CD4-positive, alpha-beta memory T cell (primary cell): ENCODE measurements at regions not wholly inside any gene's neighbourhood (a gene's known extent, or its start where the extent isn't known, plus 50 kb on each side); places are given as distances from the start of the nearest gene placed in this dataset.

Source experiments
- CTCF ChIA-PET: fragments of 350-600 bp; sonication (Branson Sonifier 250); formaldehyde crosslinking; loops from one replicate; lab custom pipeline; 2021; ENCODE audit warnings: inconsistent platforms; ENCODE audit not compliant: partially characterized antibody; lab: Charles Lee
- POLR2A ChIA-PET: fragments of 350-600 bp; sonication (Branson Sonifier 250); formaldehyde crosslinking; loops from one replicate; lab custom pipeline; 2021; ENCODE audit not compliant: partially characterized antibody; lab: Charles Lee
- DNase-seq, 5 donors: peaks; one replicate each; pipeline versions ENCODE4 v3.0.0 to v3.0.0-alpha.2; 2020 to 2022; ENCODE audit warnings: mixed read lengths in 1 of 5
- H3K27ac ChIP-seq: one replicate; pipeline ENCODE4 v1.7.0; 2013; ENCODE audit warnings: low read depth, low read length
- H3K27me3 ChIP-seq: 2 replicates; pipeline ENCODE4 v1.7.0; 2013; ENCODE audit warnings: mild to moderate bottlenecking, low read length, moderate library complexity; ENCODE audit not compliant: insufficient read depth
- H3K36me3 ChIP-seq: 2 replicates; pipeline ENCODE4 v1.7.0; 2013; ENCODE audit warnings: mild to moderate bottlenecking, low read length, moderate library complexity; ENCODE audit not compliant: insufficient read depth
- H3K4me1 ChIP-seq: 2 replicates; pipeline ENCODE4 v1.7.0; 2013; ENCODE audit warnings: mild to moderate bottlenecking, low read length, moderate library complexity; ENCODE audit not compliant: insufficient read depth
- H3K4me3 ChIP-seq, 2 donors: one replicate each; pipeline ENCODE4 v1.7.0; 2013; ENCODE audit warnings: low read length in 2 of 2, mild to moderate bottlenecking in 1 of 2
- H3K9me3 ChIP-seq, 2 donors: one replicate each; pipeline ENCODE4 v1.7.0; 2013; ENCODE audit warnings: low read length in 2 of 2, control low read depth in 1 of 2; ENCODE audit not compliant: control insufficient read depth in 1 of 2
- H3K27ac Mint-ChIP-seq, 7 donors: one replicate each; pipeline ENCODE4 v1.8.0; 2020 to 2021; ENCODE audit warnings: mixed read lengths in 7 of 7, mild to moderate bottlenecking in 6 of 7, inconsistent platforms in 3 of 7, moderate library complexity in 3 of 7
- H3K27me3 Mint-ChIP-seq, 2 donors: one replicate each; pipeline ENCODE4 v1.8.0; 2020 to 2021; ENCODE audit warnings: mixed read lengths in 2 of 2
- H3K36me3 Mint-ChIP-seq, 2 donors: one replicate each; pipeline ENCODE4 v1.8.0; 2020 to 2021; ENCODE audit warnings: mixed read lengths in 2 of 2, inconsistent platforms in 1 of 2, mild to moderate bottlenecking in 1 of 2
- H3K4me1 Mint-ChIP-seq, 4 donors: one replicate each; pipeline ENCODE4 v1.8.0; 2020 to 2021; ENCODE audit warnings: mixed read lengths in 4 of 4, mild to moderate bottlenecking in 1 of 4
- H3K4me3 Mint-ChIP-seq, 8 donors: one replicate each; pipeline ENCODE4 v1.8.0; 2020 to 2021; ENCODE audit warnings: mixed read lengths in 8 of 8, mild to moderate bottlenecking in 7 of 8, moderate library complexity in 6 of 8, inconsistent platforms in 3 of 8
- H3K9me3 Mint-ChIP-seq, 8 donors: one replicate each; pipeline ENCODE4 v1.8.0; 2020 to 2021; ENCODE audit warnings: mixed read lengths in 8 of 8, mild to moderate bottlenecking in 5 of 8, inconsistent platforms in 3 of 8, moderate library complexity in 1 of 8
- intact Hi-C: fragments of 100-400 bp; cut with micrococcal nuclease; formaldehyde crosslinking; loops from one replicate; pipeline ENCODE4 v1.15.1; 2023

DNA sequence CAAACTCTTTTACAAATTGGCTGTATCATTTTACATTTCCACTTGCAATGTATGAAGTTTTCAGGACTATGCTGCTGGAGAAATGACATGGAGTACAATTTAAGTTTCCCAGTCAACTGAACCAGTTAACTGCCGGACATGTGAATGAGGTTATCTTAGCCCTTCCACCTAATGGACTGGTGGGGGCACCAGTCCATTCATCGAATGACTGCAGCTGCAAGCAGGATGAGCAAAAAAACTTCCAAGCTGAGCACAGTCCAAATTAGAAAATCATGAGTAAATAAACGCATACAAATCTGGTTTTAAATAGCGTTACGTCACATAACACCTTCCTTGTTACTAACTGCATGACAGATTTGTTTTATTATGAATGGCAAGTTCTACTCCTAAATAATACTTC, 1131.5 kb downstream of the PCDH18 start:
- Histone ChIP-seq H3K36me3 (no peaks in the 10 kb centered on the region), H3K4me3 (no peak overlapping the region), H3K27ac (no peak overlapping the region), H3K9me3 (no peaks in the 10 kb centered on the region), H3K4me1 (no peaks in the 10 kb centered on the region), H3K27me3 (no peaks in the 10 kb centered on the region)
- DNase-seq: no peak
- no peak overlapping the region for H3K27ac Mint-ChIP-seq
- no peak overlapping the region for H3K4me3 Mint-ChIP-seq
- H3K36me3 Mint-ChIP-seq: no peaks in the 10 kb centered on the region
- POLR2A ChIA-PET: no interaction called here
- peaks cover 0 to 8% (median 4%) of the 10 kb centered on the region in 8 donors for H3K9me3 Mint-ChIP-seq
- H3K4me1 Mint-ChIP-seq: no peaks in the 10 kb centered on the region
- CTCF ChIA-PET: no interaction called here
- intact Hi-C loops: no loop called here
- no peaks in the 10 kb centered on the region for H3K27me3 Mint-ChIP-seq

- POLR2A ChIA-PET: no interaction called here
- Histone ChIP-seq H3K36me3 (no peaks in the 10 kb centered on the region), H3K9me3 (no peaks in the 10 kb centered on the region), H3K4me1 (no peaks in the 10 kb centered on the region), H3K27me3 (no peaks in the 10 kb centered on the region), H3K4me3 (no peak overlapping the region), H3K27ac (no peak overlapping the region)
- Mint-ChIP-seq H3K36me3 (no peaks in the 10 kb centered on the region), H3K27ac (no peak overlapping the region), H3K4me3 (no peak overlapping the region), H3K9me3 (peaks cover 0 to 13% (median 5%) of the 10 kb centered on the region in 8 donors), H3K4me1 (no peaks in the 10 kb centered on the region), H3K27me3 (no peaks in the 10 kb centered on the region)
- intact Hi-C loops: no loop called here
- CTCF ChIA-PET: no interaction called here
- DNase-seq: no peak
Observed at GRCh38 chr4:136395212-136395722, 1137.0 kb downstream of the PCDH18 start.

DNA sequence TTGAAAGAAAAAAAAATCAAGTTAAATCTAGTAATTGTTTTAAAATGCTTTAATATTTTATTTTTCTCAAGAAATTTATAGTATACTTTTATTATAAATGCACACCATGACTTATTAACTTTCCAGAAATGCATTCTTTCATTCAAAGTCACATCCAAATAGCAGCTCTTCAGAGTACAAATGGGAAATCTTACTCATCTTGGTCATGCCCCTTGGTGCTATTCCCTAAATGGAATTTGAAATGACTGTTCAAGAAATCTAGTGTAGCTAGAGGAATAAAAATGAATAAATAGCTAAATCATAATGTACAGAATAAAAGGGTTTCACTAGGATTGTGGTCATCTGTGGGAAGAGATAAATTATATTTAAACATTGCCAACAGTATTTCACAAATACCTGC, 1139.7 kb downstream of the PCDH18 start:
- CTCF ChIA-PET: no interaction called here
- H3K9me3 ChIP-seq: no peaks in the 10 kb centered on the region
- H3K27me3 ChIP-seq: no peaks in the 10 kb centered on the region
- no peaks in the 10 kb centered on the region for H3K4me1 ChIP-seq
- DNase-seq: no peak
- POLR2A ChIA-PET: no interaction called here
- Mint-ChIP-seq H3K9me3 (peaks cover 0 to 13% (median 4%) of the 10 kb centered on the region in 8 donors), H3K4me3 (no peak overlapping the region), H3K27me3 (no peaks in the 10 kb centered on the region), H3K36me3 (no peaks in the 10 kb centered on the region), H3K27ac (no peak overlapping the region), H3K4me1 (no peaks in the 10 kb centered on the region)
- H3K27ac ChIP-seq: no peak overlapping the region
- intact Hi-C loops: no loop called here
- no peaks in the 10 kb centered on the region for H3K36me3 ChIP-seq
- H3K4me3 ChIP-seq: no peak overlapping the region

GRCh38 chr4:136390824-136391223, 1141.5 kb downstream of the PCDH18 start:
- no peaks in the 10 kb centered on the region for H3K9me3 ChIP-seq
- no peaks in the 10 kb centered on the region for H3K27me3 ChIP-seq
- ChIA-PET POLR2A (no interaction called here), CTCF (no interaction called here)
- H3K4me1 ChIP-seq: no peaks in the 10 kb centered on the region
- no peak overlapping the region for H3K27ac Mint-ChIP-seq
- H3K27me3 Mint-ChIP-seq: no peaks in the 10 kb centered on the region
- DNase-seq: no peak
- H3K36me3 Mint-ChIP-seq: no peaks in the 10 kb centered on the region
- intact Hi-C loops: no loop called here
- no peak overlapping the region for H3K4me3 ChIP-seq
- no peaks in the 10 kb centered on the region for H3K4me1 Mint-ChIP-seq
- peaks cover 0 to 8% (median 4%) of the 10 kb centered on the region in 8 donors for H3K9me3 Mint-ChIP-seq
- H3K27ac ChIP-seq: no peak overlapping the region
- no peaks in the 10 kb centered on the region for H3K36me3 ChIP-seq
- H3K4me3 Mint-ChIP-seq: no peak overlapping the region

- intact Hi-C loops: no loop called here
- peaks cover 0 to 5% (median 2%) of the 10 kb centered on the region in 8 donors for H3K9me3 Mint-ChIP-seq
- POLR2A ChIA-PET: no interaction called here
- no peaks in the 10 kb centered on the region for H3K4me1 ChIP-seq
- no peaks in the 10 kb centered on the region for H3K36me3 Mint-ChIP-seq
- no peaks in the 10 kb centered on the region for H3K9me3 ChIP-seq
- H3K4me1 Mint-ChIP-seq: no peaks in the 10 kb centered on the region
- no peak overlapping the region for H3K27ac ChIP-seq
- H3K4me3 ChIP-seq: no peak overlapping the region
- no peak overlapping the region for H3K27ac Mint-ChIP-seq
- H3K4me3 Mint-ChIP-seq: no peak overlapping the region
- no peaks in the 10 kb centered on the region for H3K27me3 Mint-ChIP-seq
- no peaks in the 10 kb centered on the region for H3K36me3 ChIP-seq
- H3K27me3 ChIP-seq: no peaks in the 10 kb centered on the region
- CTCF ChIA-PET: no interaction called here
- no peak for DNase-seq
Observed at GRCh38 chr4:136383082-136383481, 1149.2 kb downstream of the PCDH18 start.

DNA sequence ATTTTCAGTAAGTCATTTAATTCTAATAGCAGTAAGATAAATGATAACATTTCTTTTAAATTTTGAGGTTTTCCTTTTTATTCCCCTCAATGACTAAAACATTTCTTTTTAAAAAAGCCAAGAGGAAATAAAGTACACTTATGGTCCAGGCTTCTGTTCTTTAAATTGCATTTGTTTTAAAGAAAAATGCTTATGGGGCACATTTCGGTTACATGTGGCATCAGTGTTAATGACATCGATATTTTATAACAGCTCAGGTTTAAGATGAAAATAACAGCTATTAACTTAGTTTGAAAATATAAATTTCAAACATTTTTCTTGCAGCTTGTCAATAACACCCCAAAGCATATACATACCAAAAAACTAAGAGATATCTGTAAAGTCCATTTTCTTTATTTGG, 1161.1 kb downstream of the PCDH18 start:
- Mint-ChIP-seq H3K4me1 (no peaks in the 10 kb centered on the region), H3K9me3 (peaks cover 0 to 12% (median 2%) of the 10 kb centered on the region in 8 donors), H3K27me3 (no peaks in the 10 kb centered on the region), H3K4me3 (no peak overlapping the region), H3K36me3 (no peaks in the 10 kb centered on the region), H3K27ac (no peak overlapping the region)
- ChIA-PET CTCF (no interaction called here), POLR2A (no interaction called here)
- H3K36me3 ChIP-seq: no peaks in the 10 kb centered on the region
- H3K27ac ChIP-seq: no peak overlapping the region
- no peak for DNase-seq
- H3K4me1 ChIP-seq: no peaks in the 10 kb centered on the region
- no peaks in the 10 kb centered on the region for H3K27me3 ChIP-seq
- H3K9me3 ChIP-seq: no peaks in the 10 kb centered on the region
- intact Hi-C loops: no loop called here
- no peak overlapping the region for H3K4me3 ChIP-seq

DNA sequence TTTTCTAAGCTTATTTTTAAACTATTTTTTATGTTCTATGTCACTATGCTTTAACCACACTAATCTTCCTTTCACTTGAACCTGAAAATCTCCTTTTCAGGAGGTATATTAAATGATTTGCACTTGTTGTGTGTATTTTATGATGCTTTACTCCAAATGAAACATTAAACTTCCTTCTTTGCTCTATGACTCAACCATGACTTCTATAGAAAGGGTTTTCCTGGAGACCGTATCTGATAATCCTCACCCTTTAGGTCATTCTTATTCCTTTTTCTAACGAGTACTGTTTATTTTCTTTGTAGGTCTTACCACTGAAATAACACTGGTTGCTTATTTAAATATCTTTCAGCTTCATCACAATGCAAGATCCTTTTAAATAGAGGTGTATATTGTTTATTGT, 1163.2 kb downstream of the PCDH18 start:
- POLR2A ChIA-PET: no interaction called here
- peaks cover 0 to 3% of the 10 kb centered on the region in 2 donors for H3K9me3 ChIP-seq
- CTCF ChIA-PET: no interaction called here
- no peaks in the 10 kb centered on the region for H3K4me1 Mint-ChIP-seq
- no peaks in the 10 kb centered on the region for H3K36me3 ChIP-seq
- H3K27me3 ChIP-seq: no peaks in the 10 kb centered on the region
- H3K27me3 Mint-ChIP-seq: no peaks in the 10 kb centered on the region
- no peak overlapping the region for H3K4me3 Mint-ChIP-seq
- no peaks in the 10 kb centered on the region for H3K36me3 Mint-ChIP-seq
- no peak for DNase-seq
- no peak overlapping the region for H3K4me3 ChIP-seq
- H3K4me1 ChIP-seq: no peaks in the 10 kb centered on the region
- intact Hi-C loops: no loop called here
- peaks cover 0 to 10% (median 2%) of the 10 kb centered on the region in 8 donors for H3K9me3 Mint-ChIP-seq
- no peak overlapping the region for H3K27ac Mint-ChIP-seq
- H3K27ac ChIP-seq: no peak overlapping the region

DNA sequence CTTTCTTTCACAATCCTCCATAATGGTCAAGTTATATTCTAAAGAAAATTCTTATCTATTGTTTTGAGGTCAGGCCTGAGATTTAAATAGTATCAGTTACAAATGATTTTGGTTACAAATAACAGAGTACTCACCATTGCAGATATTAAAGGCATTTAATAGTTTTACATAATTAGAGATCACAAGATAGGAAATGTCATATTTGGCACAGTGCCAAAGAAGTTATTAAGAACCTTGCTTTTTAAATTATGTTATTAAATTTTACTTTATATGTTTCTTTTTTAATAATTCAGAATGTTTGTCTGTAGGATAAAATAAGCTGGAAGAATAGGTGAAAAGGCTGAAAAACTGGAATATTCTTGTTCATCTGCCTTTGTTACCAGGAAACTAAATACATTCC, 1174.7 kb downstream of the PCDH18 start:
- no peaks in the 10 kb centered on the region for H3K9me3 ChIP-seq
- H3K4me1 ChIP-seq: no peaks in the 10 kb centered on the region
- intact Hi-C loops: no loop called here
- no peaks in the 10 kb centered on the region for H3K4me1 Mint-ChIP-seq
- no peak overlapping the region for H3K4me3 ChIP-seq
- no peak for DNase-seq
- H3K9me3 Mint-ChIP-seq: peaks cover 0 to 21% (median 7%) of the 10 kb centered on the region in 8 donors
- no peaks in the 10 kb centered on the region for H3K36me3 Mint-ChIP-seq
- no peak overlapping the region for H3K27ac ChIP-seq
- H3K27me3 Mint-ChIP-seq: no peaks in the 10 kb centered on the region
- no peaks in the 10 kb centered on the region for H3K27me3 ChIP-seq
- no peaks in the 10 kb centered on the region for H3K36me3 ChIP-seq
- H3K4me3 Mint-ChIP-seq: no peak overlapping the region
- ChIA-PET POLR2A (no interaction called here), CTCF (no interaction called here)
- no peak overlapping the region for H3K27ac Mint-ChIP-seq
